Activated CD4-positive, alpha-beta T cell treated with anti-CD3 and anti-CD28 coated beads for 36 hours (primary cell): ENCODE measurements at regions not wholly inside any gene's neighbourhood (a gene's known extent, or its start where the extent isn't known, plus 50 kb on each side); places are given as distances from the start of the nearest gene placed in this dataset.
"Not testable (repeated sequence)": the region's sequence is repeated elsewhere in the genome, so short reads cannot be mapped to it uniquely, and the experiment has no call there.

ENCODE experiments used
- ATAC-seq: fragments of 200-7000 bp; cut with Tn5 transposase; one replicate; pipeline ENCODE4 v1.10.0; 2021; ENCODE audit warnings: mild to moderate bottlenecking, moderate library complexity
- CTCF ChIA-PET: fragments of 350-600 bp; sonication (Branson Sonifier 250); formaldehyde crosslinking; loops from one replicate; lab custom pipeline; 2021; ENCODE audit warnings: antibody characterized with exemption; lab: Charles Lee
- POLR2A ChIA-PET: fragments of 350-600 bp; sonication (Branson Sonifier 250); formaldehyde crosslinking; loops from one replicate; lab custom pipeline; 2021; ENCODE audit warnings: antibody characterized with exemption, inconsistent platforms; lab: Charles Lee
- DNase-seq: peaks from one replicate; pipeline ENCODE4 v3.0.0-alpha.2; 2020
- H3K27ac Mint-ChIP-seq: one replicate; pipeline ENCODE4 v1.8.0; 2021; ENCODE audit warnings: mixed read lengths
- H3K27me3 Mint-ChIP-seq: one replicate; pipeline ENCODE4 v1.8.0; 2021; ENCODE audit warnings: mixed read lengths
- H3K36me3 Mint-ChIP-seq: one replicate; pipeline ENCODE4 v1.8.0; 2021; ENCODE audit warnings: low read depth, mixed read lengths
- H3K4me1 Mint-ChIP-seq: one replicate; pipeline ENCODE4 v1.8.0; 2021; ENCODE audit warnings: mixed read lengths
- H3K4me3 Mint-ChIP-seq: one replicate; pipeline ENCODE4 v1.8.0; 2021; ENCODE audit warnings: mild to moderate bottlenecking, moderate library complexity, mixed read lengths
- H3K9me3 Mint-ChIP-seq: one replicate; pipeline ENCODE4 v1.8.0; 2021; ENCODE audit warnings: low read depth, mixed read lengths
- intact Hi-C, 2 experiments: fragments of 100-400 bp; cut with DNase I in 1 of 2; cut with micrococcal nuclease in 1 of 2; formaldehyde crosslinking; loops; one replicate each; pipeline versions ENCODE4 v1.14.2 to v1.15.1; 2022 to 2024; cut with DNase I, micrococcal nuclease

DNA sequence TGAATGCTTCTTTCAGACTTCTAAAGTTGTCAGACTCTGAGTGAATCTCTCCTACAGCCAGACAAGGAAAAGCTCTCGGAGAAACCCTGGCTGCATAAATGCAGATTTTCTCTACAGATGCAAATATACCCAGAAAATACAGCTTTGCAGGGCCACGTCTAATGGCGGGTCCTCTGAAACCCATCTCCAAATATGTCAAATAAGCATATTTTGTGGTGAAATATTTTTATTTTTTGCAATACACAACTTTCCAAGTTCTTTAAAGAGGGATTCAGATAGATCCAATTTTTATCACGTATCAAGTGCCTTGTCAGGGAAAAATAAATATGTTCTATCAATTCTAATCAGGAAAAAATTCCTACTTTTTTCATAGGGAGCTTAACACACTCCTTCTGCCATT is 229.4 kb downstream of the SI start:
- no peak for ATAC-seq
- Mint-ChIP-seq H3K36me3 (no peaks in the 10 kb centered on the region), H3K4me3 (no peak overlapping the region), H3K9me3 (peaks cover 4% of the 10 kb centered on the region), H3K27me3 (no peaks in the 10 kb centered on the region), H3K27ac (no peak overlapping the region), H3K4me1 (no peaks in the 10 kb centered on the region)
- intact Hi-C loops, result no loop called here
- ChIA-PET CTCF (no interaction called here), POLR2A (interaction anchor here (0.6 kb wide), 1 partner anchor 51 kb away, joined by 3 read pairs; no protein-coding TSS in a partner anchor)
- no peak for DNase-seq

DNA sequence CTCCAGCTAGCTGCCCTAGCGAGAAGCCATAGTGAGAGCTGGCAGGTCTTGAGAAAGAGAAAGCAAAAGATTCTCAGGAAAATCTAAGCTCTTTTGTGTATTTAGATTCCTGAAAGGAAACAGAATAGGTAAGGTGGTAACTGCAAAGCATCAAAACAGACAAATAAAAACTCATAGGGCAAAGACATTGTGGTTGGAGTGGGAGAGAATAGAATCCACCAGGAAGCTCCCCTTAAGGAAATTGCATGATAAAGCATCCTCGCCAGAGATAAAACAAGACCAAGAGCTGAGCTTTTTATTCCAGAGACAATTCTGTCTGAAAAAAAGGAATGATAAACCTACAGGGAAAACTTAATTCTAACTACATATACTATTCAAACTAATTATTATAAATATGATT is 232.6 kb downstream of the SI start:
- POLR2A ChIA-PET, result no interaction called here
- no peaks in the 10 kb centered on the region for H3K27me3 Mint-ChIP-seq
- CTCF ChIA-PET, result no interaction called here

DNA sequence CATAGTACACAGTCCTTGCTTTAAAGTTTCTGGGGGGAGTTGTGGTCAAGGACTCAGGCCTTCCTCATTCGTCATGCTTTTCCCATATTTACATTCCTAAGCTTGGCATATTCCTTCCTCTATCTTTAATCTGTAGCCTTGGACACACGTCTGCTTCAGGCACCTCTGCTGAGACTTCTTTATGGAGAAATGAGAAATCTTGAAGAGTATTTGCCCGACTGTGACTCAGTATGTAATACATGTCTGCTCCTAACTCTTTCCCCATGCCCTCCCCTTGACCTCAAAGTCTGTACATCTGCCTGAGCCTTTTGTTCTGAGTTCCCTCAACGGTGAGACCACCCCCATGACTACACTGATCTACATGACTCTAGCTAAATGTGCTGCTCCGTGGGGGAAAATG is 246.1 kb downstream of the SI start:
- Mint-ChIP-seq H3K27ac (no peak overlapping the region), H3K9me3 (peaks cover 5% of the 10 kb centered on the region), H3K4me3 (no peak overlapping the region), H3K36me3 (no peaks in the 10 kb centered on the region), H3K4me1 (no peaks in the 10 kb centered on the region), H3K27me3 (no peaks in the 10 kb centered on the region)
- POLR2A ChIA-PET, result no interaction called here
- intact Hi-C loops, result no loop called here
- no peak for DNase-seq
- CTCF ChIA-PET, result no interaction called here
- no peak for ATAC-seq

More for the DNA sequence above, 232.6 kb downstream of the SI start:
- ATAC-seq (no peak), DNase-seq (no peak)
- peaks cover 11% of the 10 kb centered on the region for H3K9me3 Mint-ChIP-seq
- H3K27ac Mint-ChIP-seq, result no peak overlapping the region
- intact Hi-C loops, result no loop called here
- H3K4me3 Mint-ChIP-seq, result no peak overlapping the region
- H3K36me3 Mint-ChIP-seq, result no peaks in the 10 kb centered on the region
- no peaks in the 10 kb centered on the region for H3K4me1 Mint-ChIP-seq

DNA sequence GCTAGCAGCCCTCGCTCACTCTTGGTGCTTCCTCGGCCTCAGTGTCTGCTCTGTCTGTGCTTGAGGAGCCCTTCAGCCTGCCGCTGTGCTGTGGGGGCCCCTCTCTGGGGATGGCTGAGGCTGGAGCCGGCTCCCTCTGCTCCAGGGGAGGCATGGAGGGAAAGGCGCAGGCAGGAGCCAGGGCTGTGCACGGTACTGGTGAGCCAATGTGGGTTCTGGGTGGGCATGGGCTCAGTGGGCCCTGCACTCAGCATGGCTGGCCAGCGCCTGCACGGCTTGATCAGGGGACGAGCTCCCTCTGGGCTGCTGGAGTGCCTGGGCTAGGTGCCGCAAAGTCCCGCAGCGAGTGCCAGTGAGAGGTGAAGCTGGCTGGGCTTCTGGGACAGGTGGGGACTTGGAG is 260.0 kb downstream of the SI start:
- Mint-ChIP-seq H3K9me3 (no peaks in the 10 kb centered on the region), H3K36me3 (no peaks in the 10 kb centered on the region), H3K4me3 (no peak overlapping the region), H3K27me3 (no peaks in the 10 kb centered on the region), H3K4me1 (no peaks in the 10 kb centered on the region), H3K27ac (no peak overlapping the region)
- no peak for ATAC-seq
- ChIA-PET CTCF (no interaction called here), POLR2A (no interaction called here)
- intact Hi-C loops, result no loop called here
- no peak for DNase-seq

DNA sequence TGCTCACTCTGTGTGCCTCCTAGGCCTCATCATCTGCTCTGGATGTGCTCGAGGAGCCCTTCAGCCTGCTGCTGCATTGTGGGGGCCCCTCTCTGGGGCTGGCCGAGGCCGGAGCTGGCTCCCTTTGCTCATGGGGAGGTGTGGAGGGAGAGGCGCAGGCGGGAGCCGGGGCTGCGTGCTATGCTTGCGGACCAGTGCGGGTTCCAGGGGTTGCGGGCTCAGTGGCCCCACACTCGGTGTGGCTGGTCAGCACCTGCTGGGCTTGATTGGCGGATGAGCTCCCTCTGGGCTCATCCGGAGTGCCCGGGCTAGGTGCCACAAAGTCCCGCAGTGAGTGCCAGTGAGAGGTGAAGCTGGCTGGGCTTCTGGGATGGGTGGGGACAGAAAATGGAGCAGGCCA is 264.2 kb downstream of the SI start:
- no peak for DNase-seq
- ChIA-PET CTCF (no interaction called here), POLR2A (no interaction called here)
- Mint-ChIP-seq H3K9me3 (no peaks in the 10 kb centered on the region), H3K27me3 (no peaks in the 10 kb centered on the region), H3K4me3 (no peak overlapping the region), H3K27ac (no peak overlapping the region), H3K4me1 (no peaks in the 10 kb centered on the region), H3K36me3 (no peaks in the 10 kb centered on the region)
- no peak for ATAC-seq
- intact Hi-C loops, result no loop called here

DNA sequence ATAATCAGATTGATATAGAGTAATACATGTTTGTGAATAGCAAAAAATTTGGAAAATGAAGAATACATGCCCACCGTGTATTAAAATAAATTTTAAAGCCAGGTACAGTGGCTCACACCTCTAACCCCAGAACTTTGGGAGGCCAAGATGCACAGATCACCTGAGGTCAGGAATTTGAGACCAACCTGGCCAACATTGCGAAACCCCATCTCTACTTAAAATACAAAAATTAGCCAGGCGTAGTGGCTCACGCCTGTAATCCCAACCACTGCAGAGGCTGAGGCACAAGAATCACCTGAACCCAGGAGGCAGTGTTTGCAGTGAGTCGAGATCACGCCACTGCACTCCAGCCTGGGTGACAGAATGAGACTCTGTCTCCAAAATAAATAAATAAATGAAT is 266.3 kb downstream of the SI start:
- no peak overlapping the region for H3K4me3 Mint-ChIP-seq
- H3K9me3 Mint-ChIP-seq, result no peaks in the 10 kb centered on the region
- intact Hi-C loops, result no loop called here
- H3K27me3 Mint-ChIP-seq, result no peaks in the 10 kb centered on the region
- ATAC-seq (no peak), DNase-seq (no peak)
- no peaks in the 10 kb centered on the region for H3K36me3 Mint-ChIP-seq
- ChIA-PET CTCF (no interaction called here), POLR2A (no interaction called here)
- no peaks in the 10 kb centered on the region for H3K4me1 Mint-ChIP-seq
- no peak overlapping the region for H3K27ac Mint-ChIP-seq

DNA sequence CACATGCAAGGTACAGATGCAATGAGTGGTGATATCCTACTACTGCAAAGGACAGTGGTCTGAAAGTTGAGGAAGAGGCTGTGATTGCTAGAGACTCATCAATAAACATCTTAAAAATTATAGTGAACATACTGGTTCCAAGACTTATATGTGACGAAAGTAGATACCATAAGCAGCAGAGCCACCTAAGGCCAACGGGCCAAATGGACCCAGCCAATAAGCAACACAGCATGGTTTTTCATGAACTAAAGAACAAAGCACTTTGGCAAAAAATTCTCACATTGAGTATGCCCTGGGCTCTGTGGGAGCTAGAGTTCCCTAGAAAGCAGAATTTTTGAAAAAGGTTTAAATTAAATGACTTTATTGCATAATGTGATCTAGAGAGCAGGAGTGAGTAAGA is 272.1 kb downstream of the SI start:
- DNase-seq (no peak), ATAC-seq (no peak)
- H3K36me3 Mint-ChIP-seq, result no peaks in the 10 kb centered on the region
- H3K4me3 Mint-ChIP-seq, result no peak overlapping the region
- no peak overlapping the region for H3K27ac Mint-ChIP-seq
- peaks cover 8% of the 10 kb centered on the region for H3K9me3 Mint-ChIP-seq
- CTCF ChIA-PET, result no interaction called here
- H3K4me1 Mint-ChIP-seq, result no peaks in the 10 kb centered on the region
- POLR2A ChIA-PET, result no interaction called here
- intact Hi-C loops, result no loop called here
- no peaks in the 10 kb centered on the region for H3K27me3 Mint-ChIP-seq

DNA sequence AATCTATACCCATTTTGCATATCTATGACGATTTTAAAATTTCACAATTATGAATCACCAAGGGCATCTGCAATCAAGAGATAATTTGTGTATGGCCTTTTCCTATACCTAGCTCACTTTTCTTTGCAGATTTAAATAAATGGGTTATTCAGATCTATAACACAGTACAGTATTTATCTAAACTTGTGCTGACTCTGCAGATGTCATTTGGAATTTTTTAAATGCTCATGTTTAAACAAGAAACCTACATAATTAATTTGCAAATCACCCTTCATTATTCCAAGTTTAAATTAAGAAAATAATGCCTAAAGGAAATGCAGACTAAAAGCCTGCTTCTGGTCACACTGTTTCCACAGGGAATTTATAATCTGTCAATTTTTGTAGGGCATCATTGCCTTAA is 284.2 kb downstream of the SI start:
- H3K4me1 Mint-ChIP-seq, result no peaks in the 10 kb centered on the region
- H3K27ac Mint-ChIP-seq, result no peak overlapping the region
- intact Hi-C loops, result no loop called here
- CTCF ChIA-PET, result no interaction called here
- no peak overlapping the region for H3K4me3 Mint-ChIP-seq
- H3K36me3 Mint-ChIP-seq, result no peaks in the 10 kb centered on the region
- peaks cover 4% of the 10 kb centered on the region for H3K9me3 Mint-ChIP-seq
- H3K27me3 Mint-ChIP-seq, result no peaks in the 10 kb centered on the region
- DNase-seq, result no peak
- ATAC-seq, result no peak
- POLR2A ChIA-PET, result no interaction called here

DNA sequence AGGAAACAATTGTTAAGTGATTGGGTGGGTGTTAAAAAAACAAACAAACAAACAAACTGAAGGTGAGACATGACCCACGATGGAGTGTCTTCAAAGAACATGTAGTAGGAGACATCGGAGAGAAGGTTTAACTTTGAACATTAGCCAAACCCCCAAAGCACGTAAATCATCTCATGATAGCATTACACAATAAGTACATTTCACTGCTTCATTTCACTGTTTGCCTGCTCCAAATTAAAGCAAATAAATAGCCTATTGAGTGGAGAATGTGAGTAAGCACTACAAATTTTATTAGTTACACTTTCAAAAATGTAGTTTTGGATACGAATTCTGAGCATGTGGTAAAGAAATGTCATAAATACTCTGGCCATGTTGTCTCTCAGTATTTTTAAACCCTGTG is 287.0 kb downstream of the SI start:
- no peak for ATAC-seq
- intact Hi-C loops, result no loop called here
- no peaks in the 10 kb centered on the region for H3K4me1 Mint-ChIP-seq
- peaks cover 4% of the 10 kb centered on the region for H3K9me3 Mint-ChIP-seq
- ChIA-PET CTCF (interaction anchor here (0.5 to 0.7 kb wide), 2 partner anchors 363 to 1241 kb away, joined by 3 to 4 read pairs; no protein-coding TSS in a partner anchor), POLR2A (interaction anchor here (0.7 kb wide), 1 partner anchor 1032 kb away, joined by 3 read pairs; no protein-coding TSS in a partner anchor)
- DNase-seq, result no peak
- no peak overlapping the region for H3K4me3 Mint-ChIP-seq
- H3K27me3 Mint-ChIP-seq, result no peaks in the 10 kb centered on the region
- H3K36me3 Mint-ChIP-seq, result no peaks in the 10 kb centered on the region
- no peak overlapping the region for H3K27ac Mint-ChIP-seq

DNA sequence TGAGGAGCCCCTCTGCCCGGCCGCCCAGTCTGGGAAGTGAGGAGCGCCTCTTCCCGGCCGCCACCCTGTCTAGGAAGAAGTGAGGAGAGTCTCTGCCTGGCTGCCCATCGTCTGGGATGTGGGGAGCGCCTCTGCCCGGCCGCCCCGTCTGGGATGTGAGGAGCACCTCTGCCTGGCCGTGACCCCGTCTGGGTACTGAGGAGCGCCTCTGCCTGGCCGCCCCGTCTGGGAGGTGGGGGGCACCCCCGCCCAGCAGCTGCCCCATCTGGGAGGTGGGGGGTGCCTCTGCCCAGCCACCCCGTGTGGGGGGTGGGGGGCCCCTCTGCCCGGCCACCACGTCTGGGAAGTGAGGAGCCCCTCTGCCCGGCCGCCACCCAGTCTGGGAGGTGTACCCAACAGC is 293.9 kb downstream of the SI start:
- H3K4me3 Mint-ChIP-seq, H3K4me1 Mint-ChIP-seq, ATAC-seq, H3K36me3 Mint-ChIP-seq, POLR2A ChIA-PET, H3K27me3 Mint-ChIP-seq, H3K9me3 Mint-ChIP-seq, DNase-seq, intact Hi-C loops, H3K27ac Mint-ChIP-seq, CTCF ChIA-PET: not testable (repeated sequence)

DNA sequence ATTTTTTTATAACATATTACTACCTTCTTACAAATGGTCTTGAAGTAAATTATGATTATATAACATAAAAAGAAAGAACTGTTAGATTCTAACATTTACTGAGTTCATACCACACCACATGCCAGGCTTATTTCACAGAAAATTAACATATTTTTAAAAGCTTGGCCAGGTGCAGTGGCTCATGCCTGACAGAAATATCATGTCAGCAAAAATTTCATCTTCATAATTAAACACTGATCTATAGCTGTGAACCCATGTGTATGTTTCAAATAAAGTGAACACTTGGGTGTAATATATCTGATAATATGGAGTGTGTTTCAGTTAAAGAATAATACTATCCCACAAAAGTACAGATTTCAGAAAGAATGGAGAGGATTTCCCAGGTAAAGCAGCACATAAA is 296.5 kb downstream of the SI start:
- DNase-seq (no peak), ATAC-seq (no peak)
- Mint-ChIP-seq H3K27me3 (no peaks in the 10 kb centered on the region), H3K4me3 (no peak overlapping the region), H3K27ac (no peak overlapping the region), H3K4me1 (no peaks in the 10 kb centered on the region), H3K36me3 (no peaks in the 10 kb centered on the region), H3K9me3 (peaks cover 7% of the 10 kb centered on the region)
- CTCF ChIA-PET, result no interaction called here
- intact Hi-C loops, result no loop called here
- POLR2A ChIA-PET, result no interaction called here

DNA sequence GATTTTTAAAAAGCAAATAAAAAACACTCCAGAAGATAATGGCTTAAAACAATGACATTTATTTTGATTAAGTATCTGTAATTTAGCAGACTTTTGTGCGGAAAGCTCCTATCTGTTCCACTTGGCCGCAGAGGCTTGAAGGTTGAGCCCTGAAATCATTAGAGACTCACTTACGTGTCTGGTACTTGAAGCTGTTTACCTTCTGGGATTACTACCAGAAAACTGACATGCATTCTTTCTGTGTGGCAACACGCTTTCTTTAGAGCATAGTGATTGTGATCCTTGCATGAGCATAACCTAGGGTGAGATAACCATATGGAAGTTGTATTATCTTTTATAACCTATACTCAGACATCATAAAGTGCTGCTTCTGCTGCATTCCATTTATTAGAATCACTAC is 298.5 kb downstream of the SI start:
- H3K36me3 Mint-ChIP-seq, result no peaks in the 10 kb centered on the region
- H3K27me3 Mint-ChIP-seq, result no peaks in the 10 kb centered on the region
- ATAC-seq (no peak), DNase-seq (no peak)
- ChIA-PET CTCF (no interaction called here), POLR2A (no interaction called here)
- H3K27ac Mint-ChIP-seq, result no peak overlapping the region
- no peaks in the 10 kb centered on the region for H3K4me1 Mint-ChIP-seq
- intact Hi-C loops, result no loop called here
- H3K4me3 Mint-ChIP-seq, result no peak overlapping the region
- peaks cover 3% of the 10 kb centered on the region for H3K9me3 Mint-ChIP-seq

DNA sequence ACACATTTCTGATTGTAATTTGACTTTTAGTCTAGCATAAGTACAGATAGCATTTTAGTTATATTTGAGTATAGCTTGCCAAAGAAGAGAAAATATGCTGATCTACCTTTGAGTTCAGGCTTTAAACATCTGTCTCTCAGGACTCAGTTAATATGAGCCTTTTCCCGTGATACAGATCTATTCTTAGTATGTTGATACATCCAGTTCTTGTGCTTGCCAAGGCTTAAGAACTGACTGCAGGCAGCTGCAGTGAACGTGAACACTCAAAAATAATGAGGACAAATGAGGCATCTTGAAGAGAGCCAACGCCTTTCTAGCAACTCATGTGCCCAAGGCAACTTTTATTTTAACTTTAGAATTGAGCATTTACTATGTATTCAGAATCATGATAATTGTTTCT is 325.5 kb downstream of the SI start:
- peaks cover 4% of the 10 kb centered on the region for H3K9me3 Mint-ChIP-seq
- CTCF ChIA-PET, result no interaction called here
- no peaks in the 10 kb centered on the region for H3K36me3 Mint-ChIP-seq
- no peaks in the 10 kb centered on the region for H3K27me3 Mint-ChIP-seq
- no peak overlapping the region for H3K27ac Mint-ChIP-seq
- H3K4me1 Mint-ChIP-seq, result no peaks in the 10 kb centered on the region
- H3K4me3 Mint-ChIP-seq, result no peak overlapping the region
- ATAC-seq (no peak), DNase-seq (no peak)
- POLR2A ChIA-PET, result no interaction called here
- intact Hi-C loops, result no loop called here
